Esophagus squamous epithelium (tissue), 5 donors: ENCODE measurements at regions not wholly inside any gene's neighbourhood (a gene's known extent, or its start where the extent isn't known, plus 50 kb on each side); places are given as distances from the start of the nearest gene placed in this dataset.
"Not testable (repeated sequence)": the region's sequence is repeated elsewhere in the genome, so short reads cannot be mapped to it uniquely, and the experiment has no call there.

Experiments used
- DNase-seq: peaks from one replicate; lab custom pipeline; 2025; lab: John Stamatoyannopoulos, UW
- H3K27ac ChIP-seq, 4 donors: fragments of 200-600 bp; sonication (generic); one replicate each; pipeline ENCODE4 v1.5.1; 2016 to 2019; ENCODE audit warnings: mild to moderate bottlenecking in 1 of 4
- H3K27me3 ChIP-seq, 4 donors: fragments of 200-600 bp; sonication (generic); 1 replicate in 3 of 4; 2 replicates in 1 of 4; pipeline versions ENCODE4 v1.5.1 to v1.6.0; 2017 to 2021; ENCODE audit warnings: antibody characterized with exemption in 1 of 4
- H3K36me3 ChIP-seq, 3 donors: fragments of 200-600 bp; sonication (generic); one replicate each; pipeline ENCODE4 v1.5.1; 2016 to 2019
- H3K4me1 ChIP-seq, 3 donors: fragments of 200-600 bp; sonication (generic); one replicate each; pipeline ENCODE4 v1.5.1; 2017 to 2019
- H3K4me3 ChIP-seq, 4 donors: fragments of 200-600 bp; sonication (generic); 1 replicate in 3 of 4; 2 replicates in 1 of 4; pipeline ENCODE4 v1.5.1; 2016 to 2019; ENCODE audit warnings: mild to moderate bottlenecking in 2 of 4, moderate library complexity in 1 of 4
- H3K9me3 ChIP-seq, 3 donors: fragments of 200-600 bp; sonication (generic); one replicate each; pipeline ENCODE4 v1.5.1; 2016 to 2019
- CTCF ChIP-seq, 6 experiments: fragments of 450-650 bp in 4 of 6; fragments of 200-600 bp in 2 of 6; sonication (generic) in 2 of 6; IDR thresholded peaks; one replicate each; pipeline ENCODE4 v1.5.1; 2016 to 2019; ENCODE audit warnings: antibody characterized with exemption in 6 of 6, mild to moderate bottlenecking in 4 of 6, moderate library complexity in 4 of 6
- POLR2A ChIP-seq, 4 donors: fragments of 450-650 bp; IDR thresholded peaks; one replicate each; pipeline ENCODE4 v1.6.1; 2017; ENCODE audit warnings: antibody characterized with exemption in 4 of 4, mild to moderate bottlenecking in 4 of 4, moderate library complexity in 3 of 4
- WGBS, 2 donors: methylation state at CpG; one replicate each; pipeline ENCODE4 v1.1.5; 2018; 5-methylcytosine and 5-hydroxymethylcytosine counted together
- intact Hi-C: fragments of 100-400 bp; cut with DNase I; formaldehyde crosslinking; loops from one replicate; pipeline ENCODE4 v1.15.0; 2022
- donor health status: DM: yes; HTN: yes; CAD: no.

GRCh38 chr14:71248194-71248593 lies 340.9 kb downstream of the PCNX1 start:
- intact Hi-C loops: no loop called here
- no peak for DNase-seq
- H3K4me1 ChIP-seq: no peaks in the 10 kb centered on the region
- H3K27me3 ChIP-seq: no peaks in the 10 kb centered on the region
- no peaks in the 10 kb centered on the region for H3K9me3 ChIP-seq
- H3K4me3 ChIP-seq: no peak overlapping the region
- WGBS, 2 donors: 81 to 85% methylated on average over 3 of the region's 3 CpGs
- H3K36me3 ChIP-seq: no peaks in the 10 kb centered on the region
- no peak overlapping the region for H3K27ac ChIP-seq
- TF ChIP-seq CTCF (IDR thresholded peaks at IDR 0.05) (no peak), POLR2A (IDR thresholded peaks at IDR 0.05) (no peak)

GRCh38 chr14:71250347-71250746 lies 343.1 kb downstream of the PCNX1 start:
- intact Hi-C loops: no loop called here
- DNase-seq: no peak
- no peaks in the 10 kb centered on the region for H3K4me1 ChIP-seq
- H3K4me3 ChIP-seq: no peak overlapping the region
- TF ChIP-seq POLR2A (IDR thresholded peaks at IDR 0.05): no peak
- TF ChIP-seq CTCF (IDR thresholded peaks at IDR 0.05): no peak
- H3K36me3 ChIP-seq: no peaks in the 10 kb centered on the region
- no peaks in the 10 kb centered on the region for H3K27me3 ChIP-seq
- H3K27ac ChIP-seq: no peak overlapping the region
- no peaks in the 10 kb centered on the region for H3K9me3 ChIP-seq
- WGBS, 2 donors: 71 to 88% methylated on average over 2 of the region's 2 CpGs

- DNase-seq: no peak
Observed at GRCh38 chr14:71250791-71251190, 343.5 kb downstream of the PCNX1 start.

GRCh38 chr14:71254091-71254719 lies 346.9 kb downstream of the PCNX1 start:
- peaks cover 0 to 16% (median 7%) of the 10 kb centered on the region in 3 donors for H3K9me3 ChIP-seq
- H3K36me3 ChIP-seq, intact Hi-C loops, H3K27ac ChIP-seq, DNase-seq, H3K4me1 ChIP-seq, H3K27me3 ChIP-seq: not testable (repeated sequence)
- H3K4me3 ChIP-seq: peak overlapping the region in 2 of 4 donors; percentile 12 to 13
- 71 to 88% methylated on average over 7 to 9 of the region's 53 CpGs for WGBS, 2 donors

More at GRCh38 chr14:71250791-71251190, 343.5 kb downstream of the PCNX1 start:
- no peaks in the 10 kb centered on the region for H3K4me1 ChIP-seq
- no peak overlapping the region for H3K4me3 ChIP-seq
- intact Hi-C loops: no loop called here
- TF ChIP-seq POLR2A (IDR thresholded peaks at IDR 0.05) (no peak), CTCF (IDR thresholded peaks at IDR 0.05) (no peak)
- H3K27ac ChIP-seq: no peak overlapping the region
- H3K36me3 ChIP-seq: no peaks in the 10 kb centered on the region
- H3K27me3 ChIP-seq: no peaks in the 10 kb centered on the region
- no peaks in the 10 kb centered on the region for H3K9me3 ChIP-seq

- 67 to 75% methylated on average over 2 of the region's 2 CpGs for WGBS, 2 donors
- Histone ChIP-seq H3K36me3 (no peaks in the 10 kb centered on the region), H3K9me3 (peaks cover 0 to 21% (median 11%) of the 10 kb centered on the region in 3 donors), H3K4me3 (no peak overlapping the region), H3K27ac (no peak overlapping the region), H3K27me3 (no peaks in the 10 kb centered on the region), H3K4me1 (no peaks in the 10 kb centered on the region)
- intact Hi-C loops: no loop called here
- TF ChIP-seq POLR2A (IDR thresholded peaks at IDR 0.05) (no peak), CTCF (IDR thresholded peaks at IDR 0.05) (no peak)
- DNase-seq: no peak
Observed at GRCh38 chr14:71261206-71261605, 353.9 kb downstream of the PCNX1 start.

- Histone ChIP-seq H3K4me1 (peaks cover 0 to 8% (median 6%) of the 10 kb centered on the region in 3 donors), H3K36me3 (no peaks in the 10 kb centered on the region), H3K4me3 (no peak overlapping the region), H3K27ac (no peak overlapping the region), H3K27me3 (no peaks in the 10 kb centered on the region), H3K9me3 (peaks cover 0 to 21% (median 11%) of the 10 kb centered on the region in 3 donors)
- TF ChIP-seq POLR2A (IDR thresholded peaks at IDR 0.05) (no peak), CTCF (IDR thresholded peaks at IDR 0.05) (no peak)
- 78 to 85% methylated on average over 2 of the region's 2 CpGs for WGBS, 2 donors
- intact Hi-C loops: no loop called here
- DNase-seq: no peak
Observed at GRCh38 chr14:71262441-71262840, 355.2 kb downstream of the PCNX1 start.
